Muscle of arm (tissue), 1 donor: ENCODE measurements at regions not wholly inside any gene's neighbourhood (a gene's known extent, or its start where the extent isn't known, plus 50 kb on each side); places are given as distances from the start of the nearest gene placed in this dataset.

Source experiments
- DNase-seq: peaks from one replicate; pipeline ENCODE4 v3.0.0-alpha.2; 2013

- DNase-seq: peak; percentile 34
These were observed 97.1 kb upstream of the GRIK2 start for GRCh38 chr6:101296169-101296960.

GRCh38 chr6:101302593-101302992, 90.9 kb upstream of the GRIK2 start:
- no peak for DNase-seq

- no peak for DNase-seq
These were observed 90.0 kb upstream of the GRIK2 start for GRCh38 chr6:101303495-101303894.

GRCh38 chr6:101312652-101313051, 80.9 kb upstream of the GRIK2 start:
- no peak for DNase-seq

GRCh38 chr6:101322921-101323320, 70.6 kb upstream of the GRIK2 start:
- no peak for DNase-seq

GRCh38 chr6:101326411-101326810, 67.1 kb upstream of the GRIK2 start:
- DNase-seq: no peak

- no peak for DNase-seq
These were observed 51.6 kb upstream of the GRIK2 start for GRCh38 chr6:101341926-101342325.
